ENCODE measurements at regions not wholly inside any gene's neighbourhood (a gene's known extent, or its start where the extent isn't known, plus 50 kb on each side); places are given as distances from the start of the nearest gene placed in this dataset.

DNA sequence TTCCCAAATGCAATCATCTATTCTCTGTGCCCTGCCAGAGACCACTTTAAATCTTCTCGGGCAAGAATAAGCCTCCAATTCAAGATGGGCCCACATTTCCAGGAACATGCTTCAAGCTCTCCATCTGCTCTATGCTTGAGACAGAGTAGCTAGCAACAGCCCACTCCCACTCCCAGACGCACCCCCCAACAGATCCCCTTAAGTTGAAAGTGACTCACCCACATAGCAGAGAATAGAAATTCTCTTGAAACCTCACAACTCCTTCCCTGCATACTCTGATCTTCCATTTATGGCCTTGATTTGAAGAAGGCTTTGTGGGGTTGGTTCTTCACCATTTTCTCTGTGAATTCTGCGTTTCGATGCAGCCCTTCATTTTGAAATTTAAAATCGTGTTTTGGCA, 604.0 kb downstream of the INHBA start:
- no peaks in the 10 kb centered on the region for H3K4me1 ChIP-seq (ENCODE audit: control insufficient read depth in 4 of 4, insufficient read depth in 4 of 4, low read length in 3 of 4)
- 91% methylated on average over 5 of the region's 5 CpGs for WGBS

GRCh38 chr7:41098402-41098801, 604.5 kb downstream of the INHBA start:
- DNase-seq (ENCODE audit: low spot score): no peak

More for the DNA sequence above, 604.0 kb downstream of the INHBA start:
- Histone ChIP-seq H3K4me3 (ENCODE audit: low read depth in 1 of 3, low read length in 3 of 3) (no peak overlapping the region), H3K9me3 (ENCODE audit: control insufficient read depth in 4 of 4, low read length in 3 of 4) (no peaks in the 10 kb centered on the region), H3K27ac (ENCODE audit: low read depth in 1 of 2, low read length in 2 of 2) (no peak overlapping the region), H3K9ac (ENCODE audit: low read depth in 1 of 2, low read length in 2 of 2) (no peak overlapping the region), H3K36me3 (ENCODE audit: control insufficient read depth in 4 of 4, insufficient read depth in 3 of 4, low read depth in 1 of 4, low read length in 3 of 4) (no peaks in the 10 kb centered on the region), H3K27me3 (ENCODE audit: control insufficient read depth in 4 of 4, insufficient read depth in 4 of 4, low read length in 3 of 4) (no peaks in the 10 kb centered on the region)
- no peak for TF ChIP-seq ATF3 (IDR thresholded peaks at IDR 0.05)
- TF ChIP-seq, protein P1, sequence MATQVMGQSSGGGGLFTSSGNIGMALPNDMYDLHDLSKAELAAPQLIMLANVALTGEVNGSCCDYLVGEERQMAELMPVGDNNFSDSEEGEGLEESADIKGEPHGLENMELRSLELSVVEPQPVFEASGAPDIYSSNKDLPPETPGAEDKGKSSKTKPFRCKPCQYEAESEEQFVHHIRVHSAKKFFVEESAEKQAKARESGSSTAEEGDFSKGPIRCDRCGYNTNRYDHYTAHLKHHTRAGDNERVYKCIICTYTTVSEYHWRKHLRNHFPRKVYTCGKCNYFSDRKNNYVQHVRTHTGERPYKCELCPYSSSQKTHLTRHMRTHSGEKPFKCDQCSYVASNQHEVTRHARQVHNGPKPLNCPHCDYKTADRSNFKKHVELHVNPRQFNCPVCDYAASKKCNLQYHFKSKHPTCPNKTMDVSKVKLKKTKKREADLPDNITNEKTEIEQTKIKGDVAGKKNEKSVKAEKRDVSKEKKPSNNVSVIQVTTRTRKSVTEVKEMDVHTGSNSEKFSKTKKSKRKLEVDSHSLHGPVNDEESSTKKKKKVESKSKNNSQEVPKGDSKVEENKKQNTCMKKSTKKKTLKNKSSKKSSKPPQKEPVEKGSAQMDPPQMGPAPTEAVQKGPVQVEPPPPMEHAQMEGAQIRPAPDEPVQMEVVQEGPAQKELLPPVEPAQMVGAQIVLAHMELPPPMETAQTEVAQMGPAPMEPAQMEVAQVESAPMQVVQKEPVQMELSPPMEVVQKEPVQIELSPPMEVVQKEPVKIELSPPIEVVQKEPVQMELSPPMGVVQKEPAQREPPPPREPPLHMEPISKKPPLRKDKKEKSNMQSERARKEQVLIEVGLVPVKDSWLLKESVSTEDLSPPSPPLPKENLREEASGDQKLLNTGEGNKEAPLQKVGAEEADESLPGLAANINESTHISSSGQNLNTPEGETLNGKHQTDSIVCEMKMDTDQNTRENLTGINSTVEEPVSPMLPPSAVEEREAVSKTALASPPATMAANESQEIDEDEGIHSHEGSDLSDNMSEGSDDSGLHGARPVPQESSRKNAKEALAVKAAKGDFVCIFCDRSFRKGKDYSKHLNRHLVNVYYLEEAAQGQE (IDR thresholded peaks at IDR 0.05): no peak
- DNase-seq (ENCODE audit: low spot score): no peak

More at GRCh38 chr7:41098402-41098801, 604.5 kb downstream of the INHBA start:
- no peak overlapping the region for H3K9ac ChIP-seq (ENCODE audit: low read depth in 1 of 2, low read length in 2 of 2)
- H3K27me3 ChIP-seq (ENCODE audit: control insufficient read depth in 4 of 4, insufficient read depth in 4 of 4, low read length in 3 of 4): no peaks in the 10 kb centered on the region
- H3K4me3 ChIP-seq (ENCODE audit: low read depth in 1 of 3, low read length in 3 of 3): no peak overlapping the region
- no peaks in the 10 kb centered on the region for H3K4me1 ChIP-seq (ENCODE audit: control insufficient read depth in 4 of 4, insufficient read depth in 4 of 4, low read length in 3 of 4)
- H3K36me3 ChIP-seq (ENCODE audit: control insufficient read depth in 4 of 4, insufficient read depth in 3 of 4, low read depth in 1 of 4, low read length in 3 of 4): no peaks in the 10 kb centered on the region
- H3K27ac ChIP-seq (ENCODE audit: low read depth in 1 of 2, low read length in 2 of 2): no peak overlapping the region
- 75% methylated on average over 4 of the region's 4 CpGs for WGBS
- TF ChIP-seq EGR1 (IDR thresholded peaks at IDR 0.05; ENCODE audit: low read depth in 2 of 2): no peak
- TF ChIP-seq CTCF (IDR thresholded peaks at IDR 0.05; ENCODE audit: low read depth, low read length, missing input control): no peak
- TF ChIP-seq YY1 (IDR thresholded peaks at IDR 0.05): no peak
- TF ChIP-seq FOXA1 (IDR thresholded peaks at IDR 0.05): no peak
- TF ChIP-seq MAX (IDR thresholded peaks at IDR 0.05): no peak
- TF ChIP-seq HNF4G (IDR thresholded peaks at IDR 0.05): no peak
- TF ChIP-seq GABPA (IDR thresholded peaks at IDR 0.05 in 1 of 2, conservative IDR thresholded peaks at IDR 0.05 in 1 of 2): no peak
- TF ChIP-seq JUND (IDR thresholded peaks at IDR 0.05): no peak
- no peak for TF ChIP-seq ATF3 (IDR thresholded peaks at IDR 0.05)
- TF ChIP-seq, protein P2, sequence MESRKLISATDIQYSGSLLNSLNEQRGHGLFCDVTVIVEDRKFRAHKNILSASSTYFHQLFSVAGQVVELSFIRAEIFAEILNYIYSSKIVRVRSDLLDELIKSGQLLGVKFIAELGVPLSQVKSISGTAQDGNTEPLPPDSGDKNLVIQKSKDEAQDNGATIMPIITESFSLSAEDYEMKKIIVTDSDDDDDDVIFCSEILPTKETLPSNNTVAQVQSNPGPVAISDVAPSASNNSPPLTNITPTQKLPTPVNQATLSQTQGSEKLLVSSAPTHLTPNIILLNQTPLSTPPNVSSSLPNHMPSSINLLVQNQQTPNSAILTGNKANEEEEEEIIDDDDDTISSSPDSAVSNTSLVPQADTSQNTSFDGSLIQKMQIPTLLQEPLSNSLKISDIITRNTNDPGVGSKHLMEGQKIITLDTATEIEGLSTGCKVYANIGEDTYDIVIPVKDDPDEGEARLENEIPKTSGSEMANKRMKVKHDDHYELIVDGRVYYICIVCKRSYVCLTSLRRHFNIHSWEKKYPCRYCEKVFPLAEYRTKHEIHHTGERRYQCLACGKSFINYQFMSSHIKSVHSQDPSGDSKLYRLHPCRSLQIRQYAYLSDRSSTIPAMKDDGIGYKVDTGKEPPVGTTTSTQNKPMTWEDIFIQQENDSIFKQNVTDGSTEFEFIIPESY (IDR thresholded peaks at IDR 0.05): no peak
- no peak for TF ChIP-seq RXRA (IDR thresholded peaks at IDR 0.05)
- TF ChIP-seq NR2F2 (IDR thresholded peaks at IDR 0.05): no peak
- H3K9me3 ChIP-seq (ENCODE audit: control insufficient read depth in 4 of 4, low read length in 3 of 4): no peaks in the 10 kb centered on the region

Measured in liver (tissue), 8 donors.